HepG2 (cell line): ENCODE measurements at regions not wholly inside any gene's neighbourhood (a gene's known extent, or its start where the extent isn't known, plus 50 kb on each side); places are given as distances from the start of the nearest gene placed in this dataset.

Experiments used
- ATAC-seq: fragments of 200-7000 bp; cut with Tn5 transposase; 3 replicates; pipeline ENCODE4 v1.9.1; 2020; ENCODE audit warnings: mild to moderate bottlenecking, moderate library complexity
- BruUV-seq: library from RNA; stranded (reverse); fragments of 400-500 nt; replicated peaks from 2 replicates; lab custom pipeline; 2021; lab: Mats Ljungman, UMichigan
- CTCF ChIA-PET: fragments of 300-600 bp; formaldehyde crosslinking; extraction: SDS; loops from one replicate; lab custom pipeline; 2021; ENCODE audit warnings: low total read pairs, inconsistent platforms, low intra/inter-chr PET ratio; lab: Yijun Ruan, JAX
- POLR2A ChIA-PET: fragments of 350-600 bp; sonication (Branson Sonifier 250); formaldehyde crosslinking; loops from one replicate; lab custom pipeline; 2020; ENCODE audit warnings: antibody characterized with exemption, inconsistent platforms; lab: Yijun Ruan, JAX
- DNase-seq: peaks from one replicate; pipeline ENCODE4 v3.0.0-alpha.2; 2015; ENCODE audit warnings: low spot score
- FAIRE-seq: peaks from 3 replicates; lab custom pipeline; 2011; peaks lifted over from hg19 to GRCh38; lab: Jason Lieb, UNC
- H2AFZ ChIP-seq: one replicate; pipeline ENCODE4 v1.6.1; 2011; ENCODE audit warnings: low read length, inconsistent platforms
- H3K27ac ChIP-seq: fragments of 300-600 bp; 3 replicates; pipeline ENCODE4 v1.8.0; 2011; ENCODE audit warnings: mixed run types, mild to moderate bottlenecking, mixed read lengths, low read length, inconsistent platforms; ENCODE audit not compliant: insufficient read depth; ENCODE audit errors: extremely low read length
- H3K27me3 ChIP-seq, 2 experiments: fragments of 200-600 bp in 1 of 2; 2 replicates in 1 of 2; 3 replicates in 1 of 2; pipeline versions ENCODE4 v1.6.0 to v1.8.0; 2011; ENCODE audit warnings: low read length in 2 of 2, mild to moderate bottlenecking in 2 of 2, moderate library complexity in 2 of 2, inconsistent platforms in 1 of 2; ENCODE audit not compliant: insufficient read depth in 2 of 2, control insufficient read depth in 1 of 2
- H3K36me3 ChIP-seq, 2 experiments: fragments of 200-600 bp in 1 of 2; replicated peaks in 1 of 2; 2 replicates in 1 of 2; 3 replicates in 1 of 2; pipeline versions ENCODE4 v1.5.1 to v1.8.0; 2011; ENCODE audit warnings: low read length in 2 of 2, inconsistent platforms in 1 of 2; ENCODE audit not compliant: insufficient read depth in 2 of 2, control insufficient read depth in 1 of 2
- H3K4me1 ChIP-seq: 2 replicates; pipeline ENCODE4 v1.5.1; 2012; ENCODE audit warnings: low read length, inconsistent platforms; ENCODE audit not compliant: insufficient read depth
- H3K4me2 ChIP-seq: 2 replicates; pipeline ENCODE4 v1.6.0; 2011; ENCODE audit warnings: low read depth, low read length, inconsistent platforms
- H3K4me3 ChIP-seq, 3 experiments: fragments of 200-600 bp in 1 of 3; sonication (generic), shearing (Covaris generic) in 1 of 3; replicated peaks in 1 of 3; 2 replicates each; pipeline ENCODE4 v1.5.1; 2011 to 2016; ENCODE audit warnings: low read length in 3 of 3, inconsistent platforms in 2 of 3, low read depth in 2 of 3, mild to moderate bottlenecking in 2 of 3, control low read depth in 1 of 3, mixed read lengths in 1 of 3; ENCODE audit not compliant: insufficient read depth in 1 of 3
- H3K79me2 ChIP-seq: one replicate; pipeline ENCODE4 v1.6.1; 2011; ENCODE audit warnings: low read length, inconsistent platforms; ENCODE audit not compliant: insufficient read depth
- H3K9ac ChIP-seq: 2 replicates; pipeline ENCODE4 v1.6.0; 2011; ENCODE audit warnings: mild to moderate bottlenecking, low read depth, low read length, inconsistent platforms; ENCODE audit not compliant: insufficient read depth
- H3K9me3 ChIP-seq: 2 replicates; pipeline ENCODE4 v1.5.1; 2012; ENCODE audit warnings: mild to moderate bottlenecking, low read length
- H4K20me1 ChIP-seq: 2 replicates; pipeline ENCODE4 v1.6.0; 2011; ENCODE audit warnings: inconsistent platforms, mild to moderate bottlenecking, low read length, moderate library complexity; ENCODE audit not compliant: insufficient read depth
- AGO2 ChIP-seq: fragments of 200-400 bp; formaldehyde crosslinking; optimal IDR thresholded peaks from 2 replicates; pipeline ENCODE3; 2017; ENCODE audit warnings: mild to moderate bottlenecking, low read depth, low read length, moderate library complexity
- CBFB ChIP-seq: sonication (generic); formaldehyde crosslinking; IDR thresholded peaks from 2 replicates; pipeline ENCODE4 v1.4.0; 2020; ENCODE audit warnings: missing genetic modification reagents
- ETV6 ChIP-seq: sonication (generic); formaldehyde crosslinking; conservative IDR thresholded peaks from 2 replicates; pipeline ENCODE4 v1.4.0; 2020; ENCODE audit warnings: missing genetic modification reagents
- GFI1 ChIP-seq: sonication (generic); formaldehyde crosslinking; IDR thresholded peaks from 2 replicates; pipeline ENCODE4 v1.5.0; 2020; ENCODE audit warnings: missing genetic modification reagents, mild to moderate bottlenecking, borderline replicate concordance
- KDM5A ChIP-seq: fragments of 200-600 bp; sonication (generic); IDR thresholded peaks from 2 replicates; pipeline ENCODE4 v1.7.0; 2018; ENCODE audit warnings: antibody characterized with exemption, mild to moderate bottlenecking, low read length, borderline replicate concordance
- MEIS1 ChIP-seq: sonication (generic); formaldehyde crosslinking; IDR thresholded peaks from 2 replicates; pipeline ENCODE4 v1.9.0; 2021; ENCODE audit warnings: mild to moderate bottlenecking, missing genetic modification reagents, moderate library complexity, borderline replicate concordance
- NKX3-1 ChIP-seq: sonication (generic); formaldehyde crosslinking; IDR thresholded peaks from 2 replicates; pipeline ENCODE4 v1.5.0; 2020; ENCODE audit warnings: missing genetic modification reagents
- SRSF1 ChIP-seq: fragments of 200-400 bp; formaldehyde crosslinking; optimal IDR thresholded peaks from 2 replicates; pipeline ENCODE3; 2017; ENCODE audit warnings: mild to moderate bottlenecking, low read depth, low read length, moderate library complexity
- TBX2 ChIP-seq: sonication (generic); formaldehyde crosslinking; IDR thresholded peaks from 2 replicates; pipeline ENCODE4 v1.5.0; 2020; ENCODE audit warnings: missing genetic modification reagents, mild to moderate bottlenecking, borderline replicate concordance
- TOE1 ChIP-seq: sonication (generic); formaldehyde crosslinking; IDR thresholded peaks from 2 replicates; pipeline ENCODE4 v1.4.0; 2020; ENCODE audit warnings: mild to moderate bottlenecking, missing genetic modification reagents
- ZFP41 ChIP-seq: sonication (generic); formaldehyde crosslinking; IDR thresholded peaks from 2 replicates; pipeline ENCODE4 v1.4.0; 2020; ENCODE audit warnings: mild to moderate bottlenecking, missing genetic modification reagents, borderline replicate concordance
- ZNF350 ChIP-seq: sonication (generic); formaldehyde crosslinking; IDR thresholded peaks from 2 replicates; pipeline ENCODE4 v1.4.0; 2020; ENCODE audit warnings: mild to moderate bottlenecking, low read depth, missing genetic modification reagents, borderline replicate concordance
- ZNF549 ChIP-seq: sonication (generic); formaldehyde crosslinking; IDR thresholded peaks from 2 replicates; pipeline ENCODE4 v1.5.0; 2020; ENCODE audit warnings: missing genetic modification reagents
- ZNF816 ChIP-seq: sonication (generic); formaldehyde crosslinking; IDR thresholded peaks from 2 replicates; pipeline ENCODE4 v1.8.0; 2022; ENCODE audit warnings: missing genetic modification reagents, mild to moderate bottlenecking, borderline replicate concordance
- WGBS: methylation state at CpG from one replicate; pipeline ENCODE4 v1.1.6; 2017; ENCODE audit warnings: low lambda C conversion rate; 5-methylcytosine and 5-hydroxymethylcytosine counted together
- in situ Hi-C: cut with HindIII; loops from 2 replicates; pipeline ENCODE4 v1.10.0; 2017; ENCODE audit warnings: low pct_unique_long_range_greater_than_20kb; ENCODE audit not compliant: extremely low pct_ligation_motif_present
- intact Hi-C: fragments of 100-400 bp; cut with micrococcal nuclease; formaldehyde crosslinking; loops from one replicate; pipeline ENCODE4 v1.10.0; 2022; ENCODE audit not compliant: unreplicated experiment
- TF ChIP-seq, protein P1 (sequence below): sonication (generic); formaldehyde crosslinking; IDR thresholded peaks from 2 replicates; pipeline ENCODE4 v1.5.0; 2020; ENCODE audit warnings: mild to moderate bottlenecking, missing genetic modification reagents
- TF ChIP-seq, protein P2 (sequence below): sonication (generic); formaldehyde crosslinking; IDR thresholded peaks from 2 replicates; pipeline ENCODE4 v1.4.0; 2020; ENCODE audit warnings: missing genetic modification reagents, mild to moderate bottlenecking, borderline replicate concordance

DNA sequence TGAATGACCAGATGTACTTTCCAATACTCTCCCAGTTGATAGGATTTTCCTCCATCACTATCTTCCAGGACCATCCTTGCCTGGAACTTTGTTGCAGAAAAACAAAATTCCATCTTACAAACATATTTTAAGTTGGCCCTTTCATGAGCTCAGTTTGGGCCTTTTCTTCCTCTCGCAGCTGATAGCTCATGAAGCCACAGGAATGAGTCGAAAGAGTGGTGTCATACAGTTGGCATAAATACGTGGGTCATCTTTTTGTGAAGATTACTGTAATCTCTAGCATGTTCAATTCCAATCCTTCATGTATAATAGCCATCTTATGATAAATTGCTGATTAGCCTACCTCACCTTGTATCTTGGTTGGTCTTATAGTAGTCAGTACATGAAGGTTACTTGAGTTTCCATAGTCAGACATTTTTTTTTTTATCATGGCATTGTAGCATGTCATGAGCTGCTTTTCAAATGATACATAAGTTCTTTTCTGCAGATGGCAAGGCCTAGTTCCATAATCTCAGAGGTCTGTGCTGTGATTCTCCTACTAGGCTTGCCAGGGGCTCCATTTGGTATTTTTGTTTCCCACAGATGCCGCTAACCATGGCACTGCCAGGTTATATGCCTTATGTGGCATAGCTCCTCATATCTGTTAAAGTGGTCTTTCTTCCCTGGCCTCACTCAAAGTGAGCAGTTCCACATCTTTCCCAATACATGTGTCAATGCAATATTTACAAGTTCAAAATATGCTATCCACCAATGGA is 380.6 kb upstream of the DCN start:
- Histone ChIP-seq H4K20me1 (no peaks in the 10 kb centered on the region), H3K4me1 (no peaks in the 10 kb centered on the region)
- TF ChIP-seq ZNF549 = no peak
- TF ChIP-seq ZNF816 (CRISPR knock-in tag) = no peak
- TF ChIP-seq ETV6 (CRISPR knock-in tag) = no peak
- TF ChIP-seq, protein P1, sequence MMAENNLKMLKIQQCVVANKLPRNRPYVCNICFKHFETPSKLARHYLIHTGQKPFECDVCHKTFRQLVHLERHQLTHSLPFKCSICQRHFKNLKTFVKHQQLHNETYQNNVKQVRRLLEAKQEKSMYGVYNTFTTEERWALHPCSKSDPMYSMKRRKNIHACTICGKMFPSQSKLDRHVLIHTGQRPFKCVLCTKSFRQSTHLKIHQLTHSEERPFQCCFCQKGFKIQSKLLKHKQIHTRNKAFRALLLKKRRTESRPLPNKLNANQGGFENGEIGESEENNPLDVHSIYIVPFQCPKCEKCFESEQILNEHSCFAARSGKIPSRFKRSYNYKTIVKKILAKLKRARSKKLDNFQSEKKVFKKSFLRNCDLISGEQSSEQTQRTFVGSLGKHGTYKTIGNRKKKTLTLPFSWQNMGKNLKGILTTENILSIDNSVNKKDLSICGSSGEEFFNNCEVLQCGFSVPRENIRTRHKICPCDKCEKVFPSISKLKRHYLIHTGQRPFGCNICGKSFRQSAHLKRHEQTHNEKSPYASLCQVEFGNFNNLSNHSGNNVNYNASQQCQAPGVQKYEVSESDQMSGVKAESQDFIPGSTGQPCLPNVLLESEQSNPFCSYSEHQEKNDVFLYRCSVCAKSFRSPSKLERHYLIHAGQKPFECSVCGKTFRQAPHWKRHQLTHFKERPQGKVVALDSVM (CRISPR knock-in tag) = no peak
- no peak for TF ChIP-seq AGO2
- TF ChIP-seq KDM5A = no peak
- TF ChIP-seq NKX3-1 (CRISPR knock-in tag) = no peak
- TF ChIP-seq, protein P2, sequence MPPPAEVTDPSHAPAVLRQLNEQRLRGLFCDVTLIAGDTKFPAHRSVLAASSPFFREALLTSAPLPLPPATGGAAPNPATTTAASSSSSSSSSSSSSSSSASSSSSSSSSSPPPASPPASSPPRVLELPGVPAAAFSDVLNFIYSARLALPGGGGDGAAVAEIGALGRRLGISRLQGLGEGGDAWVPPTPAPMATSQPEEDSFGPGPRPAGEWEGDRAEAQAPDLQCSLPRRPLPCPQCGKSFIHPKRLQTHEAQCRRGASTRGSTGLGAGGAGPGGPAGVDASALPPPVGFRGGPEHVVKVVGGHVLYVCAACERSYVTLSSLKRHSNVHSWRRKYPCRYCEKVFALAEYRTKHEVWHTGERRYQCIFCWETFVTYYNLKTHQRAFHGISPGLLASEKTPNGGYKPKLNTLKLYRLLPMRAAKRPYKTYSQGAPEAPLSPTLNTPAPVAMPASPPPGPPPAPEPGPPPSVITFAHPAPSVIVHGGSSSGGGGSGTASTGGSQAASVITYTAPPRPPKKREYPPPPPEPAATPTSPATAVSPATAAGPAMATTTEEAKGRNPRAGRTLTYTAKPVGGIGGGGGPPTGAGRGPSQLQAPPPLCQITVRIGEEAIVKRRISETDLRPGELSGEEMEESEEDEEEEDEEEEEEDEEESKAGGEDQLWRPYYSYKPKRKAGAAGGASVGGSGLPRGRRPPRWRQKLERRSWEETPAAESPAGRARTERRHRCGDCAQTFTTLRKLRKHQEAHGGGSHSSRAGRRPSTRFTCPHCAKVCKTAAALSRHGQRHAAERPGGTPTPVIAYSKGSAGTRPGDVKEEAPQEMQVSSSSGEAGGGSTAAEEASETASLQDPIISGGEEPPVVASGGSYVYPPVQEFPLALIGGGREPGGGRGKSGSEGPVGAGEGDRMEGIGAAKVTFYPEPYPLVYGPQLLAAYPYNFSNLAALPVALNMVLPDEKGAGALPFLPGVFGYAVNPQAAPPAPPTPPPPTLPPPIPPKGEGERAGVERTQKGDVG = no peak
- no peak for TF ChIP-seq CBFB (CRISPR knock-in tag)
- TF ChIP-seq ZNF350 (CRISPR knock-in tag) = no peak
- TF ChIP-seq SRSF1 = no peak
- TF ChIP-seq GFI1 = no peak
- TF ChIP-seq TBX2 = no peak
- TF ChIP-seq TOE1 (CRISPR knock-in tag) = no peak
- no peak for TF ChIP-seq MEIS1 (CRISPR knock-in tag)
- TF ChIP-seq ZFP41 (CRISPR knock-in tag) = no peak
- TF ChIP-seq, all 625 proteins: peak for 0
- WGBS = 4% methylated on average over 4 of the region's 4 CpGs
- Histone ChIP-seq H3K9me3 (no peaks in the 10 kb centered on the region), H3K27me3 (no peaks in the 10 kb centered on the region), H3K4me2 (no peak overlapping the region), H3K36me3 (no peaks in the 10 kb centered on the region), H2AFZ (no peak overlapping the region), H3K27ac (no peak overlapping the region), H3K79me2 (no peaks in the 10 kb centered on the region), H3K4me3 (no peak overlapping the region), H3K9ac (no peak overlapping the region)
- BruUV-seq = no TSS peak
- FAIRE-seq = no peak
- no peak for ATAC-seq
- CTCF ChIA-PET = no interaction called here
- in situ Hi-C loops (no loop called here), intact Hi-C loops (no loop called here)
- POLR2A ChIA-PET = no interaction called here
- no peak for DNase-seq
